GM12873 (cell line): ENCODE measurements at regions not wholly inside any gene's neighbourhood (a gene's known extent, or its start where the extent isn't known, plus 50 kb on each side); places are given as distances from the start of the nearest gene placed in this dataset.

Experiments used
- TF ChIP-seq, protein P1 (sequence below): IDR thresholded peaks from 2 replicates; pipeline ENCODE4 v1.5.1; 2012; ENCODE audit warnings: low read depth, mild to moderate bottlenecking, moderate library complexity, low read length, control low read depth; ENCODE audit not compliant: insufficient read depth; ENCODE audit errors: missing control alignments

DNA sequence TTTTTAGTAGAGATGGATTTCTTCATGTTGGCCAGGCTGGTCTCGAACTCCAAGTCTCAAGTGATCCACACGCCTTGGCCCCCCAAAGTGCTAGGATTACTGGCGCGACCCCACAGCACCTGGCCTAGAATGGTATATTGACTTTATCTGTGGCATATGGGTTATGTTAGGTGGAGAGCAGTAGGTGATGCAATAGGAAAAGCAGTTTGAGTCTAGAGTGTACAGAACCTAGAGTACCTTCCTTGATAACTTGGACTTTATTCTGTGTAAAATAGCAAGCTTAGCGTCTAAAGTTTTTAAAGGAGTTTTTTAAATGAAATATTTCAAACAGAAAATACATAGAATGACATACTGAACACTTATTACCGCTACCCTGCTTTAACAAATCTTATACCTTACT, 139.5 kb upstream of the XIST start:
- TF ChIP-seq, protein P1, sequence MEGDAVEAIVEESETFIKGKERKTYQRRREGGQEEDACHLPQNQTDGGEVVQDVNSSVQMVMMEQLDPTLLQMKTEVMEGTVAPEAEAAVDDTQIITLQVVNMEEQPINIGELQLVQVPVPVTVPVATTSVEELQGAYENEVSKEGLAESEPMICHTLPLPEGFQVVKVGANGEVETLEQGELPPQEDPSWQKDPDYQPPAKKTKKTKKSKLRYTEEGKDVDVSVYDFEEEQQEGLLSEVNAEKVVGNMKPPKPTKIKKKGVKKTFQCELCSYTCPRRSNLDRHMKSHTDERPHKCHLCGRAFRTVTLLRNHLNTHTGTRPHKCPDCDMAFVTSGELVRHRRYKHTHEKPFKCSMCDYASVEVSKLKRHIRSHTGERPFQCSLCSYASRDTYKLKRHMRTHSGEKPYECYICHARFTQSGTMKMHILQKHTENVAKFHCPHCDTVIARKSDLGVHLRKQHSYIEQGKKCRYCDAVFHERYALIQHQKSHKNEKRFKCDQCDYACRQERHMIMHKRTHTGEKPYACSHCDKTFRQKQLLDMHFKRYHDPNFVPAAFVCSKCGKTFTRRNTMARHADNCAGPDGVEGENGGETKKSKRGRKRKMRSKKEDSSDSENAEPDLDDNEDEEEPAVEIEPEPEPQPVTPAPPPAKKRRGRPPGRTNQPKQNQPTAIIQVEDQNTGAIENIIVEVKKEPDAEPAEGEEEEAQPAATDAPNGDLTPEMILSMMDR, result no peak

DNA sequence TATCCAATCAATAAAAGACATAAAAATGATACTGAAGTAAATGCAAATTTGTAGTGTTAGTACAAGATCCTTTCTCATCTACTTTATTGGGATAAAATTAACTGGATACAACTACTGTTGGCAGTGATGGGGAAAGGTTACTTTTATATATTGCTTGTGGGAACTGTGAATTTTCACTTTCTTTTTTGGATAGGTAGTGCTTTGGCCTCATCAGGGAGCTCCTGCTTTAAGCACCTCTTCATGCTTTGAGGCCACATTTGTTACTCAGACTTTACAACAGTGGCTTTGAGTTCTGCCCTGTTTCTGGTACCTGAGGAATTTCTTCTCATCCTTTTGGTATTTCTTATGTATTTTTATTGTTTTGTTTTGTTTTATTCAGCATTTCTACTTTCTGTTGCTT, 134.7 kb upstream of the XIST start:
- TF ChIP-seq, protein P1, result no peak

DNA sequence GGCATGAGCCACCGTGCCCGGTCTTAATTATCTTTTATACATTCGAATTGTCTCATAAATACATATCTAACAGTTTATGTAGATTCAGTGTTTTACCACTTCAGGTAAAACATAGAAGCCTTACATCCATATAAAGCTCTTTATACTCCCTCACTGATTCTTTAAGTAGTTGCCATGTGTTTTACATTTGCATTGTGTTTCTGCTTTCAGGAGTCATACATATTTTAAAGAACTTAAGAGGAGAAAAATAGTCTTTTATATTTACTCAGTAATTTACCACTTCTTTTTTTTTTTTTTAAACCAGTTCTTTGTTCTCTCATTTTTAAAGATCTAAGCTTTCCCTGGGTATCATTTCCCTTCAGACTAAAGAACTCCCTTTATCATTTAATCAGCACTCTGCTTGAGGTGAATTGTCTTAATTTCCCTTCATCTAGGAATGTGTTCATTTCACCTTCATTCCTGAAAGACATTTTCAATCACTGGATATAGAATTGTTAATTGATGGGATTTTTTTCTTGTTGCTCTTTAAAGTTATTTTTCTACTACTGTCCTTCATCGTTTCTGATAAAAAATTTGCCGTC, 127.1 kb upstream of the XIST start:
- TF ChIP-seq, protein P1, result no peak

DNA sequence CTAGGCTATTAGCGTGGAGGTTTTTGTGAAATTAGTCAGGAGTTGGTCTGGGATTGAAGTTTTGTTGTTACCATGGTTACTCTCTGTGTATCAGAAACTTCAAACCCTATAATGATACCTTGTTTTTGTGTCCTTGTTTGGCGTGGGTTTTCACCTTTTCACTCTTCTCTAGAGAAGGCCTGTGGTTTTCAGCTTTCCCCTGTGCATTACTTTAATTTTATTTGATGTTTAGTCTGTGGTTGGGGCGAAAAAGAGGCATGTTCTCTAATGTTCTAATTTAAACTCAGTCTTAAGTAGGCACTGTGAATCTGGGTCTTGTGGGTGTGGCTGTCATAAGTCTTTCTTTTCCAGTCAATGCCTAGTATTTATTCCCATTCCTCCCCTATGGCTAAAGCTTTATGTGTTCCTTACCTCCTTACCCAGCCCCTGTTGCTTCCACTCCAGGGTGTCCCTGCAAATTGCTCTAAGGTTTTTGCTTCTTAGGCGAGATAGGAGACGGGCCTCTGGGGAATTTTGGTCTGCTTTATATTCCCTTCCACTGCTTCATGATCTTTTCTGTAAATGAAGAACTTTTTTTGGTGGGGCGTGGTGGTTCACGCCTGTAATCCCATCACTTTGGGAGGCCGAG, 125.1 kb upstream of the XIST start:
- TF ChIP-seq, protein P1, result no peak

DNA sequence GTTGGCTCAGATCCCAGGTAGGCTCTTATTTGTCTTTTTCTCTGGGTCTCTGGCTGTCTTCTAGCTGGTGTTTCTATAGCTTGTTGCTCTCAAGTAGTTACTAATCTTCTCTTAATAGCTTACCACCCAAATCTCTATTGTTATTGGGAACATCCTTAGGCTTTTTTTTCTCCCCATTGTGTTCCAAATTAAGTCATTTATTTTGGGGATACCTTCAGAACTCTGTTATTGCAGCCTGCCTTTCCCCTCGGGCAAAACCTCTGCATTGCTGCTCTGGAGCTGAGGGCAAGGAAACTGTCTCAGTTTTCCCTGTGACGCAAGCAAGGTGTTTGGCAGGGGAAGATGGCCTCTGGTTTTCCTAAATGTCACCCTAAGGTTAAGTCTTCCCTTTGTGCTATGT, 113.3 kb upstream of the XIST start:
- TF ChIP-seq, protein P1, result no peak

DNA sequence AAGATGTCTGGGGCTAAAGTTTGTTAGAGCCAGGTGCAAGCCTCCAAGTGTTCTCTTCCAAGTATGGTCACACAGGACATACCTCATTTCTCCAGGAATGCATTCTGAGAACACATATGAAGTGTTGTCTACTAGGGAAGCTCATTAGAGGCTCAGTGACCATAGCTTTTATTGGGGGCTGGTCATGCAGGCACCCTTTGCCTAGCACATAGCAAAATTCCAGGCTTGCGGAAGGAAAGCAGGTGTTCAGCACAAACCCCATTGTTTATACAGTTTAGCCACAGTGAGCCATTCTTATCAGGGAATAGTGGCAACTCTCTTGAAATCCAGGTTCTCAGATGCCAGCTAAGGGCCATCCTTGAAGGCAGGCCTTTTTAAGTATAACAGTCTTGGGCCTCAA, 112.1 kb upstream of the XIST start:
- TF ChIP-seq, protein P1, result no peak

DNA sequence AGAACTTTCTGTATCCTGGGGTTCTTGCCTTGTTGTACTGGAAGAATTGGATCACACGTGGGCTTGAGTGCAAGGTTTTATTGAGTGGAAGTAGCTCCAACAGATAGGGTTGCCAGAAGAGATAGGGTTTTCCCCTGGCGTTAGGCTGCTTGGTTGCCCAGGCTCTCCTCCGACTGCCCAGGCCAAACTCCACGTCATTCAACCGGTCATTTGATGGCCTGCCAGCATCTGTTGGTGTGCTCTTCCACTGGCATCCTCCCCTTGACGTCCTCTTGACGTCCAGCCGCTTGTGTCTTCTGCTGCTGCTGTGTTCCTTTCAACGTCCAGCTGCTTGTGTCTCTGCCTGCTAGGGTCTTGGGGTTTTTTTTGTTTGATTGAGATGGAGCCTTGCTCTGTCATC, 111.2 kb upstream of the XIST start:
- TF ChIP-seq, protein P1, result no peak

DNA sequence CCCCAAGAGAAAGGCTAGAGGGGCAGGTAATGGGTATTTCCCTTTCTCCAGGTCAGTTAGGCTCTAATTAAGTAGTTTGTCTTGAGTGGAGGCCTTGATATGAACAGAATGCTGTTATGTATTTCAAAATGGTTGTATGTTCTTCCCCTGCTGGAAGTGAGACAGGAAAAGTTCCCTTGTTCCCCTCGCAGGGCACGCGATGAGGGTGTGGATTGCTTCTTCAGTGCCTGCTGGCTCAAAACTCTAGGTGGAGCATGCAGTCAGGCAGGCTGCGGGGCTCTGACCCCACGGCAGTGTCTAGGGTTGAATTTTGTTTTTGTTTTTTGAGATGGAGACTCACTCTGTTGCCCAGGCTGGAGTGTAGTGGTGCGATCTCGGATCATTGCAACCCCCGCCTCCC, 110.4 kb upstream of the XIST start:
- TF ChIP-seq, protein P1, result no peak
